ENCODE measurements at regions not wholly inside any gene's neighbourhood (a gene's known extent, or its start where the extent isn't known, plus 50 kb on each side); places are given as distances from the start of the nearest gene placed in this dataset.

- TF ChIP-seq CTCF (IDR thresholded peaks at IDR 0.05; ENCODE audit: low read depth, low read length, poor library complexity, severe bottlenecking), result no peak
- no peak for TF ChIP-seq EZH2phosphoT487 (IDR thresholded peaks at IDR 0.05; ENCODE audit: borderline replicate concordance, low read length)
Observed at GRCh38 chr9:16043756-16044578, 491.1 kb downstream of the CCDC171 start.
